Adrenal gland (tissue), 9 donors: ENCODE measurements at regions not wholly inside any gene's neighbourhood (a gene's known extent, or its start where the extent isn't known, plus 50 kb on each side); places are given as distances from the start of the nearest gene placed in this dataset.

Source experiments
- DNase-seq, 7 donors: peaks; one replicate each; pipeline ENCODE4 v3.0.0-alpha.2; 2019 to 2020
- H3K27ac ChIP-seq, 5 donors: fragments of 200-600 bp; sonication (generic) in 4 of 5; 1 replicate in 3 of 5; 2 replicates in 2 of 5; pipeline versions ENCODE4 v1.5.1 to v1.8.0; 2016 to 2020; ENCODE audit warnings: mild to moderate bottlenecking in 1 of 5
- H3K27me3 ChIP-seq: fragments of 200-600 bp; 2 replicates; pipeline ENCODE4 v1.8.0; 2021
- H3K36me3 ChIP-seq, 2 donors: fragments of 200-600 bp; replicated peaks in 1 of 2; 1 replicate in 1 of 2; 2 replicates in 1 of 2; pipeline versions ENCODE4 v1.5.1 to v1.8.0; 2018 to 2022
- H3K4me1 ChIP-seq, 2 donors: fragments of 200-600 bp; replicated peaks in 1 of 2; 1 replicate in 1 of 2; 2 replicates in 1 of 2; pipeline versions ENCODE4 v1.5.1 to v1.8.0; 2018 to 2021
- H3K4me3 ChIP-seq, 4 donors: fragments of 200-600 bp; sonication (generic) in 3 of 4; one replicate each; pipeline ENCODE4 v1.5.1; 2016 to 2018
- H3K9me3 ChIP-seq, 3 donors: fragments of 200-600 bp; sonication (generic) in 1 of 3; replicated peaks in 1 of 3; 1 replicate in 2 of 3; 2 replicates in 1 of 3; pipeline versions ENCODE4 v1.5.1 to v1.8.0; 2016 to 2021
- CTCF ChIP-seq, 6 experiments: fragments of 450-650 bp in 4 of 6; fragments of 200-600 bp in 2 of 6; sonication (generic) in 1 of 6; IDR thresholded peaks; 1 replicate in 5 of 6; 2 replicates in 1 of 6; pipeline versions ENCODE4 v1.5.1 to v1.8.0; 2016 to 2021; ENCODE audit warnings: antibody characterized with exemption in 6 of 6, mild to moderate bottlenecking in 2 of 6, moderate library complexity in 1 of 6
- POLR2A ChIP-seq, 2 donors: fragments of 450-650 bp; IDR thresholded peaks; one replicate each; pipeline ENCODE4 v1.6.1; 2017; ENCODE audit warnings: antibody characterized with exemption in 2 of 2, mild to moderate bottlenecking in 2 of 2, moderate library complexity in 1 of 2
- WGBS, 4 donors: extraction: QIAGEN DNeasy Blood & Tissue Kit in 2 of 4; methylation state at CpG; one replicate each; pipeline versions ENCODE4 v1.1.5 to v1.1.7; 2013 to 2017; 5-methylcytosine and 5-hydroxymethylcytosine counted together
- intact Hi-C, 2 donors: fragments of 100-400 bp; cut with DNase I; formaldehyde crosslinking; loops; one replicate each; pipeline versions ENCODE4 v1.14.1 to v1.15.0; 2022 to 2023
- donor health status: healthy with polysubstance abuse.
- donor health status: Bipolar disorder and iron deficiency.
- donor health status: DM: yes; HTN: yes; CAD: no.
- donor health status: DM: no; HTN: no; CAD: no.
- donor health status: DM: no; HTN: no; CAD: no.

GRCh38 chr5:124074500-124074899 lies 562.5 kb downstream of the CSNK1G3 start:
- Histone ChIP-seq H3K27ac (no peak overlapping the region), H3K27me3 (no peaks in the 10 kb centered on the region), H3K36me3 (no peaks in the 10 kb centered on the region), H3K4me3 (no peak overlapping the region), H3K9me3 (no peaks in the 10 kb centered on the region), H3K4me1 (no peaks in the 10 kb centered on the region)
- TF ChIP-seq POLR2A (IDR thresholded peaks at IDR 0.05) (no peak), CTCF (IDR thresholded peaks at IDR 0.05) (no peak)
- intact Hi-C loops, result no loop called here
- no peak for DNase-seq

- no peak overlapping the region for H3K27ac ChIP-seq
- H3K4me3 ChIP-seq, result no peak overlapping the region
- no peaks in the 10 kb centered on the region for H3K27me3 ChIP-seq
- H3K9me3 ChIP-seq, result no peaks in the 10 kb centered on the region
- no peaks in the 10 kb centered on the region for H3K4me1 ChIP-seq
- intact Hi-C loops, result no loop called here
- DNase-seq, result no peak
- no peaks in the 10 kb centered on the region for H3K36me3 ChIP-seq
- no peak for TF ChIP-seq CTCF (IDR thresholded peaks at IDR 0.05)
- no peak for TF ChIP-seq POLR2A (IDR thresholded peaks at IDR 0.05)
Observed at GRCh38 chr5:124072570-124072969, 560.6 kb downstream of the CSNK1G3 start.

- Histone ChIP-seq H3K4me3 (no peak overlapping the region), H3K9me3 (no peaks in the 10 kb centered on the region), H3K27me3 (no peaks in the 10 kb centered on the region), H3K36me3 (no peaks in the 10 kb centered on the region), H3K27ac (no peak overlapping the region), H3K4me1 (no peaks in the 10 kb centered on the region)
- WGBS, 4 donors, result 47 to 55% (median 50%) methylated on average over 4 of the region's 4 CpGs
- intact Hi-C loops, result no loop called here
- DNase-seq, result no peak
- TF ChIP-seq POLR2A (IDR thresholded peaks at IDR 0.05), result no peak
- no peak for TF ChIP-seq CTCF (IDR thresholded peaks at IDR 0.05)
Observed at GRCh38 chr5:124071039-124071438, 559.1 kb downstream of the CSNK1G3 start.

GRCh38 chr5:124065508-124065907 lies 553.5 kb downstream of the CSNK1G3 start:
- intact Hi-C loops, result no loop called here
- no peak overlapping the region for H3K27ac ChIP-seq
- 90 to 100% (median 90%) methylated on average over 2 of the region's 2 CpGs for WGBS, 4 donors

More at GRCh38 chr5:124065508-124065907, 553.5 kb downstream of the CSNK1G3 start:
- H3K9me3 ChIP-seq, result no peaks in the 10 kb centered on the region
- no peak for DNase-seq
- no peak for TF ChIP-seq POLR2A (IDR thresholded peaks at IDR 0.05)
- TF ChIP-seq CTCF (IDR thresholded peaks at IDR 0.05), result no peak
- no peaks in the 10 kb centered on the region for H3K36me3 ChIP-seq
- no peaks in the 10 kb centered on the region for H3K27me3 ChIP-seq
- H3K4me3 ChIP-seq, result no peak overlapping the region
- peaks cover 0 to 11% of the 10 kb centered on the region in 2 donors for H3K4me1 ChIP-seq
